Spleen (tissue), 11 donors: ENCODE measurements at regions not wholly inside any gene's neighbourhood (a gene's known extent, or its start where the extent isn't known, plus 50 kb on each side); places are given as distances from the start of the nearest gene placed in this dataset.

Source experiments
- DNase-seq: peaks from one replicate; pipeline ENCODE4 v3.0.0-alpha.2; 2020
- H3K27ac ChIP-seq, 8 donors: fragments of 200-600 bp; sonication (generic) in 7 of 8; 1 replicate in 4 of 8; 2 replicates in 4 of 8; pipeline versions ENCODE4 v1.5.0 to v1.8.0; 2016 to 2021; ENCODE audit warnings: inconsistent platforms in 4 of 8, mild to moderate bottlenecking in 4 of 8, moderate library complexity in 1 of 8
- H3K27me3 ChIP-seq, 7 donors: fragments of 200-600 bp; sonication (generic) in 6 of 7; replicated peaks in 1 of 7; 1 replicate in 4 of 7; 2 replicates in 3 of 7; pipeline versions ENCODE4 v1.5.0 to v1.8.0; 2016 to 2021; ENCODE audit warnings: inconsistent platforms in 3 of 7, mild to moderate bottlenecking in 1 of 7
- H3K36me3 ChIP-seq, 6 donors: fragments of 200-600 bp; sonication (generic) in 5 of 6; 1 replicate in 4 of 6; 2 replicates in 2 of 6; pipeline versions ENCODE4 v1.5.0 to v1.8.0; 2016 to 2021; ENCODE audit warnings: inconsistent platforms in 2 of 6
- H3K4me1 ChIP-seq, 6 donors: fragments of 200-600 bp; sonication (generic) in 5 of 6; 1 replicate in 3 of 6; 2 replicates in 3 of 6; pipeline versions ENCODE4 v1.5.0 to v1.8.0; 2016 to 2021; ENCODE audit warnings: inconsistent platforms in 3 of 6
- H3K4me3 ChIP-seq, 8 donors: fragments of 200-600 bp; sonication (generic) in 7 of 8; 1 replicate in 4 of 8; 2 replicates in 4 of 8; pipeline versions ENCODE4 v1.5.0 to v1.8.0; 2016 to 2021; ENCODE audit warnings: inconsistent platforms in 4 of 8, mild to moderate bottlenecking in 4 of 8, moderate library complexity in 2 of 8
- H3K9me3 ChIP-seq, 8 donors: fragments of 200-600 bp; sonication (generic) in 7 of 8; 1 replicate in 4 of 8; 2 replicates in 4 of 8; pipeline versions ENCODE4 v1.5.0 to v1.8.0; 2016 to 2021; ENCODE audit warnings: inconsistent platforms in 4 of 8
- CTCF ChIP-seq, 11 experiments: fragments of 200-600 bp in 7 of 11; fragments of 450-650 bp in 4 of 11; sonication (generic) in 4 of 11; IDR thresholded peaks in 8 of 11; conservative IDR thresholded peaks in 3 of 11; 1 replicate in 7 of 11; 2 replicates in 4 of 11; pipeline versions ENCODE4 v1.4.0 to v1.8.0; 2016 to 2021; ENCODE audit warnings: antibody characterized with exemption in 11 of 11, inconsistent platforms in 4 of 11, mild to moderate bottlenecking in 1 of 11
- POLR2A ChIP-seq, 3 donors: fragments of 450-650 bp; IDR thresholded peaks; one replicate each; pipeline ENCODE4 v1.5.1; 2017; ENCODE audit warnings: antibody characterized with exemption in 3 of 3, mild to moderate bottlenecking in 1 of 3
- POLR2AphosphoS5 ChIP-seq, 3 donors: sonication (generic); formaldehyde crosslinking; IDR thresholded peaks; one replicate each; pipeline ENCODE4 v1.5.1; 2017; ENCODE audit warnings: antibody characterized with exemption in 3 of 3
- WGBS, 5 donors: extraction: QIAGEN DNeasy Blood & Tissue Kit in 3 of 5; methylation state at CpG; one replicate each; pipeline versions ENCODE4 v1.1.5 to v1.1.7; 2013 to 2018; 5-methylcytosine and 5-hydroxymethylcytosine counted together
- intact Hi-C: fragments of 100-400 bp; cut with DNase I; formaldehyde crosslinking; loops from one replicate; pipeline ENCODE4 v1.15.0; 2023; ENCODE audit warnings: low total_unique reads
- donor health status: healthy with polysubstance abuse.
- donor health status: DM: no; HTN: no; CAD: no; lungs with moderate emphysema.
- donor health status: DM: no; HTN: no; CAD: no.
- donor health status: Bipolar disorder and iron deficiency.
- donor health status: healthy.
- donor health status: DM: no; HTN: no; CAD: no.
- donor health status: DM: yes; HTN: yes; CAD: no.

GRCh38 chr2:204203704-204204103 lies 267.1 kb downstream of the ICOS start:
- Histone ChIP-seq H3K27ac (no peak overlapping the region), H3K27me3 (peaks cover 0 to 7% (median 0%) of the 10 kb centered on the region in 7 donors), H3K36me3 (no peaks in the 10 kb centered on the region), H3K4me3 (no peak overlapping the region), H3K9me3 (no peaks in the 10 kb centered on the region), H3K4me1 (no peaks in the 10 kb centered on the region)
- TF ChIP-seq POLR2AphosphoS5 (IDR thresholded peaks at IDR 0.05) (no peak), CTCF (IDR thresholded peaks at IDR 0.05 in 8 of 11, conservative IDR thresholded peaks at IDR 0.05 in 3 of 11) (no peak), POLR2A (IDR thresholded peaks at IDR 0.05) (no peak)
- no peak for DNase-seq
- intact Hi-C loops = no loop called here
- WGBS, 5 donors = 74 to 86% (median 79%) methylated on average over 4 of the region's 4 CpGs

GRCh38 chr2:204205082-204205481 lies 268.5 kb downstream of the ICOS start:
- H3K27ac ChIP-seq = no peak overlapping the region
- peaks cover 0 to 7% (median 0%) of the 10 kb centered on the region in 7 donors for H3K27me3 ChIP-seq
- TF ChIP-seq POLR2AphosphoS5 (IDR thresholded peaks at IDR 0.05) (no peak), POLR2A (IDR thresholded peaks at IDR 0.05) (no peak), CTCF (IDR thresholded peaks at IDR 0.05 in 8 of 11, conservative IDR thresholded peaks at IDR 0.05 in 3 of 11) (no peak)
- no peak overlapping the region for H3K4me3 ChIP-seq
- no peaks in the 10 kb centered on the region for H3K9me3 ChIP-seq
- H3K36me3 ChIP-seq = no peaks in the 10 kb centered on the region
- intact Hi-C loops = no loop called here
- H3K4me1 ChIP-seq = no peaks in the 10 kb centered on the region
- 84 to 92% (median 85%) methylated on average over 6 of the region's 6 CpGs for WGBS, 5 donors
- DNase-seq = no peak

GRCh38 chr2:204205538-204205937 lies 269.0 kb downstream of the ICOS start:
- no peak for DNase-seq
- Histone ChIP-seq H3K27ac (no peak overlapping the region), H3K36me3 (no peaks in the 10 kb centered on the region), H3K9me3 (no peaks in the 10 kb centered on the region), H3K4me3 (no peak overlapping the region), H3K27me3 (peaks cover 0 to 7% (median 0%) of the 10 kb centered on the region in 7 donors), H3K4me1 (no peaks in the 10 kb centered on the region)
- intact Hi-C loops = no loop called here
- 28 to 46% (median 41%) methylated on average over 7 of the region's 7 CpGs for WGBS, 5 donors
- no peak for TF ChIP-seq POLR2A (IDR thresholded peaks at IDR 0.05)
- no peak for TF ChIP-seq POLR2AphosphoS5 (IDR thresholded peaks at IDR 0.05)
- TF ChIP-seq CTCF (IDR thresholded peaks at IDR 0.05 in 8 of 11, conservative IDR thresholded peaks at IDR 0.05 in 3 of 11) = no peak

GRCh38 chr2:204207866-204208265 lies 271.3 kb downstream of the ICOS start:
- no peaks in the 10 kb centered on the region for H3K36me3 ChIP-seq
- no peak overlapping the region for H3K4me3 ChIP-seq
- 74 to 94% (median 77%) methylated on average over 1 of the region's 1 CpG for WGBS, 5 donors
- no peak for TF ChIP-seq POLR2A (IDR thresholded peaks at IDR 0.05)
- TF ChIP-seq CTCF (IDR thresholded peaks at IDR 0.05 in 8 of 11, conservative IDR thresholded peaks at IDR 0.05 in 3 of 11) = no peak
- no peak for TF ChIP-seq POLR2AphosphoS5 (IDR thresholded peaks at IDR 0.05)
- no peak for DNase-seq
- no peak overlapping the region for H3K27ac ChIP-seq
- intact Hi-C loops = no loop called here
- no peaks in the 10 kb centered on the region for H3K4me1 ChIP-seq
- peaks cover 0 to 11% (median 0%) of the 10 kb centered on the region in 7 donors for H3K27me3 ChIP-seq
- H3K9me3 ChIP-seq = no peaks in the 10 kb centered on the region
